ENCODE measurements at regions not wholly inside any gene's neighbourhood (a gene's known extent, or its start where the extent isn't known, plus 50 kb on each side); places are given as distances from the start of the nearest gene placed in this dataset.
"Not testable (repeated sequence)": the region's sequence is repeated elsewhere in the genome, so short reads cannot be mapped to it uniquely, and the experiment has no call there.

DNA sequence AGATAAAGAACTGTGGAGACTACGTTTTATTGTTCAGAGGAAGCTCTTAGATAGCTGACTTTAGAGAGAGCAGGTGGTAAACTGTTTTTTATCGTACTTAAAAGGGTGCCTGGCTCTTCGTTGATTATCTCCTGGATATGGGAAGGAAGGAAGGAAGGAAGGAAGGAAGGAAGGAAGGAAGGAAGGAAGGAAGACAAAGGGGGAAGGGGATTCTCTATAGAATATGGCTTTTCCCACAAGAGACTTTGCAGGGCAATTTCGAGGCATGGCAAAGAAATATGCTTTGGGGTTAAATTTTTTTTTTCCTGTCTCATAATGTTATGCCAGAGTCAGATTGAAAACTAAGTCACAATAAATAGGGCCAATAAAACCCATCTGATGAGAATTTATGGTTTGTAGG is 271.9 kb upstream of the POU1F1 start:
- no peak for DNase-seq
- intact Hi-C loops (cut with micrococcal nuclease; ENCODE audit: unreplicated experiment), result no loop called here
- no TSS peak for BruUV-seq (replicated peaks)
- Mint-ChIP-seq H3K36me3 (ENCODE audit: insufficient read depth, unreplicated experiment) (no peaks in the 10 kb centered on the region), H3K27ac (ENCODE audit: unreplicated experiment) (no peak overlapping the region), H3K9me3 (ENCODE audit: unreplicated experiment) (no peaks in the 10 kb centered on the region), H3K27me3 (ENCODE audit: insufficient read depth, unreplicated experiment) (no peaks in the 10 kb centered on the region), H3K4me3 (ENCODE audit: unreplicated experiment) (no peak overlapping the region), H3K4me1 (ENCODE audit: low read depth, unreplicated experiment) (no peaks in the 10 kb centered on the region)
- H3K4me3 ChIP-seq (ENCODE audit: low read depth, low read length), result no peak overlapping the region
- no peaks in the 10 kb centered on the region for H3K36me3 ChIP-seq (ENCODE audit: control insufficient read depth, insufficient read depth, low read length)
- ChIA-PET POLR2A (no interaction called here), CTCF (no interaction called here)
- TF ChIP-seq, protein P1, sequence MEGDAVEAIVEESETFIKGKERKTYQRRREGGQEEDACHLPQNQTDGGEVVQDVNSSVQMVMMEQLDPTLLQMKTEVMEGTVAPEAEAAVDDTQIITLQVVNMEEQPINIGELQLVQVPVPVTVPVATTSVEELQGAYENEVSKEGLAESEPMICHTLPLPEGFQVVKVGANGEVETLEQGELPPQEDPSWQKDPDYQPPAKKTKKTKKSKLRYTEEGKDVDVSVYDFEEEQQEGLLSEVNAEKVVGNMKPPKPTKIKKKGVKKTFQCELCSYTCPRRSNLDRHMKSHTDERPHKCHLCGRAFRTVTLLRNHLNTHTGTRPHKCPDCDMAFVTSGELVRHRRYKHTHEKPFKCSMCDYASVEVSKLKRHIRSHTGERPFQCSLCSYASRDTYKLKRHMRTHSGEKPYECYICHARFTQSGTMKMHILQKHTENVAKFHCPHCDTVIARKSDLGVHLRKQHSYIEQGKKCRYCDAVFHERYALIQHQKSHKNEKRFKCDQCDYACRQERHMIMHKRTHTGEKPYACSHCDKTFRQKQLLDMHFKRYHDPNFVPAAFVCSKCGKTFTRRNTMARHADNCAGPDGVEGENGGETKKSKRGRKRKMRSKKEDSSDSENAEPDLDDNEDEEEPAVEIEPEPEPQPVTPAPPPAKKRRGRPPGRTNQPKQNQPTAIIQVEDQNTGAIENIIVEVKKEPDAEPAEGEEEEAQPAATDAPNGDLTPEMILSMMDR (IDR thresholded peaks at IDR 0.05; ENCODE audit: insufficient read depth in 1 of 2, low read depth in 1 of 2, low read length in 1 of 2, severe bottlenecking in 1 of 2, unreplicated experiment in 1 of 2), result no peak
- H3K27me3 ChIP-seq (replicated peaks; ENCODE audit: control insufficient read depth, insufficient read depth, low read length), result no peaks in the 10 kb centered on the region
- 0 out of 2 replicates have a peak, but pooled peaks cover under 1% of the 10 kb centered on the region for H3K4me1 ChIP-seq
- H3K9me3 ChIP-seq, result no peaks in the 10 kb centered on the region

DNA sequence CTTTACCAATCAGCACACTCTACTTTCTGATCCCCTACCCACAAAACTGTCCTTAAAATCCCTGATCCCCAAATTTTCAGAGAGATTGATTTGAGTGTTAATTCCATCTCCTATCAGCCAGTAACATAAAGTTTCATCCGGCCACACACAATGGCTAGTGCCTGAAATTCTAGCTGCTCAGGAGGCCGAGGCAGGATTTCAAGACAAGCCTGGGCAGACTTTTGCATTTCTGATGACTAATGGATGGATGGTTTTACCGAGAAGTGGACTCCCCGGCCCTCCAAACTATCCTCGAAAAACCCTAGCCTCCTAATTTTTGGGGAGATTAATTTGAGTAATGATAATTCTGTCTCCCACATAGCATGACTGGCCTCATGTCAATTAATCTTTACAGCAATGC is 269.8 kb upstream of the POU1F1 start:
- BruUV-seq (replicated peaks), result no TSS peak
- Histone ChIP-seq H3K27me3 (replicated peaks; ENCODE audit: control insufficient read depth, insufficient read depth, low read length) (no peaks in the 10 kb centered on the region), H3K4me1 (no peaks in the 10 kb centered on the region), H3K9me3 (no peaks in the 10 kb centered on the region), H3K4me3 (ENCODE audit: low read depth, low read length) (no peak overlapping the region), H3K36me3 (ENCODE audit: control insufficient read depth, insufficient read depth, low read length) (no peaks in the 10 kb centered on the region)
- Mint-ChIP-seq H3K4me1 (ENCODE audit: low read depth, unreplicated experiment) (no peaks in the 10 kb centered on the region), H3K36me3 (ENCODE audit: insufficient read depth, unreplicated experiment) (no peaks in the 10 kb centered on the region), H3K27me3 (ENCODE audit: insufficient read depth, unreplicated experiment) (no peaks in the 10 kb centered on the region), H3K9me3 (ENCODE audit: unreplicated experiment) (peaks cover 11% of the 10 kb centered on the region), H3K4me3 (ENCODE audit: unreplicated experiment) (no peak overlapping the region), H3K27ac (ENCODE audit: unreplicated experiment) (no peak overlapping the region)
- ChIA-PET CTCF (no interaction called here), POLR2A (no interaction called here)
- intact Hi-C loops (cut with micrococcal nuclease; ENCODE audit: unreplicated experiment), result no loop called here
- TF ChIP-seq, protein P1 (IDR thresholded peaks at IDR 0.05; ENCODE audit: insufficient read depth in 1 of 2, low read depth in 1 of 2, low read length in 1 of 2, severe bottlenecking in 1 of 2, unreplicated experiment in 1 of 2), result no peak
- DNase-seq, result no peak

DNA sequence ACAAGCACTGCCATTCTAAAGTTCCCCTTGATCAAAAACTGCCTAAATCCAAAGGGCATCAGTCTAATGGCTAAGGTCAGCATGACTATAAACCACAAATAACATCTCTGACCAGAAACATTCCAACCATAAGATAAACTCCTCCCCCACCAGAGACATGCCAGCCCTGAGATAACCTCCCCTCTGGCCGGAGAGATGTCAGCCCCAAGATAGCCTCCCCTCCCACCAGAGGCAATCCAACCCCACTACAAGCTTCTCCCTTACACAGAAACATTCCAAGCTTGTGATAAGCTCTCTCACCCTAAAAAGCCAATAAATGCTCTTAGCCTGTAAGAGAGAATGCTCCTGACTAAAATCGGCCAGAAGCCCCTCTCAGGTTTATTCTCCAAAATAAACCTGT is 267.0 kb upstream of the POU1F1 start:
- CTCF ChIA-PET; H3K4me1 Mint-ChIP-seq (ENCODE audit: low read depth, unreplicated experiment); H3K36me3 Mint-ChIP-seq (ENCODE audit: insufficient read depth, unreplicated experiment); H3K27me3 ChIP-seq (replicated peaks; ENCODE audit: control insufficient read depth, insufficient read depth, low read length); H3K27me3 Mint-ChIP-seq (ENCODE audit: insufficient read depth, unreplicated experiment); POLR2A ChIA-PET; H3K4me3 ChIP-seq (ENCODE audit: low read depth, low read length); H3K4me3 Mint-ChIP-seq (ENCODE audit: unreplicated experiment); BruUV-seq (replicated peaks); H3K4me1 ChIP-seq; DNase-seq; intact Hi-C loops (cut with micrococcal nuclease; ENCODE audit: unreplicated experiment); H3K27ac Mint-ChIP-seq (ENCODE audit: unreplicated experiment); H3K36me3 ChIP-seq (ENCODE audit: control insufficient read depth, insufficient read depth, low read length); H3K9me3 ChIP-seq: not testable (repeated sequence)
- peaks cover 11% of the 10 kb centered on the region for H3K9me3 Mint-ChIP-seq (ENCODE audit: unreplicated experiment)

DNA sequence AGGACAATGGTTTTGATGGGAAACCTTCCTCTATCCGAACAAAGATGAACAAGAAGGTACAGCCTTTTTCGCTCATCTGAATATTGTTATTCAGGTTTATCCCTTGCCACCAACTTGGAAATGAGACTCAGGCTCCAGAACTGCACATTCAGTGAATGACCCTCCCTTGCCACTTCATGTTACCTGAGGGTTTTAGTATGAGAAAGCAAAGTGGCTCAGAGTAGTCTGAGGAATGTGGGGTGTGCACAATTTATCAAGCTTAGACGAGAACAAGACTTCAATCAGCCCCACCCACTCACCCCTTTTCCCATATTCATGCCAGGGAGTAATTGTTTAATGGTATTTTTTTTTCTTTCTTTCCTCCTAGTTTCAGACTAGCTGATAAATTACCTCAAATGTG is 265.3 kb upstream of the POU1F1 start:
- Histone ChIP-seq H3K36me3 (ENCODE audit: control insufficient read depth, insufficient read depth, low read length) (no peaks in the 10 kb centered on the region), H3K9me3 (no peaks in the 10 kb centered on the region), H3K27me3 (replicated peaks; ENCODE audit: control insufficient read depth, insufficient read depth, low read length) (no peaks in the 10 kb centered on the region), H3K4me1 (no peaks in the 10 kb centered on the region), H3K4me3 (ENCODE audit: low read depth, low read length) (no peak overlapping the region)
- Mint-ChIP-seq H3K27ac (ENCODE audit: unreplicated experiment) (no peak overlapping the region), H3K36me3 (ENCODE audit: insufficient read depth, unreplicated experiment) (no peaks in the 10 kb centered on the region), H3K4me3 (ENCODE audit: unreplicated experiment) (no peak overlapping the region), H3K9me3 (ENCODE audit: unreplicated experiment) (peaks cover 11% of the 10 kb centered on the region), H3K4me1 (ENCODE audit: low read depth, unreplicated experiment) (no peaks in the 10 kb centered on the region), H3K27me3 (ENCODE audit: insufficient read depth, unreplicated experiment) (no peaks in the 10 kb centered on the region)
- no peak for DNase-seq
- POLR2A ChIA-PET, result no interaction called here
- BruUV-seq (replicated peaks), result no TSS peak
- TF ChIP-seq, protein P1 (IDR thresholded peaks at IDR 0.05; ENCODE audit: insufficient read depth in 1 of 2, low read depth in 1 of 2, low read length in 1 of 2, severe bottlenecking in 1 of 2, unreplicated experiment in 1 of 2), result no peak
- CTCF ChIA-PET, result interaction anchor here (0.6 kb wide), 1 partner anchor 243 kb away, joined by 3 read pairs; no protein-coding TSS in a partner anchor
- intact Hi-C loops (cut with micrococcal nuclease; ENCODE audit: unreplicated experiment), result no loop called here

DNA sequence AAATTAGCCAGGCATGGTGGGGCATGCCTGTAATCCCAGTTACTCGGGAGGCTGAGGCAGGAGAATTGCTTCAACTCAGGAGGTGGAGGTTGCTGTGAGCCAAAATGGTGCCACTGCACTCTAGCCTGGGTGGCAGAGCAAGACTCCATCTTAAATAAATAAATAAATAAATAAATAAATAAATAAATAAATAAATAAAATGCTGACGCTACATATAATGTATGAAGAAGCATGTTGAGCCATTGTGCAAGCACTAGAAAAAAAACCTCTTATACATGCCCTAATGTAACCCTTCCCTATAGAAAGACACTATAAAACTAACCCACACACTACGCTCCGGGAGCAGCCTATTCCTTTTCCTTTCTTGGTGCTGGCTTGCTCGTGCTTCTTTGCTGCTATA is 262.3 kb upstream of the POU1F1 start:
- H3K4me3 ChIP-seq (ENCODE audit: low read depth, low read length); H3K36me3 ChIP-seq (ENCODE audit: control insufficient read depth, insufficient read depth, low read length); intact Hi-C loops (cut with micrococcal nuclease; ENCODE audit: unreplicated experiment); DNase-seq; H3K4me1 ChIP-seq; H3K27me3 ChIP-seq (replicated peaks; ENCODE audit: control insufficient read depth, insufficient read depth, low read length); H3K27me3 Mint-ChIP-seq (ENCODE audit: insufficient read depth, unreplicated experiment); H3K9me3 ChIP-seq; H3K4me1 Mint-ChIP-seq (ENCODE audit: low read depth, unreplicated experiment); POLR2A ChIA-PET; H3K4me3 Mint-ChIP-seq (ENCODE audit: unreplicated experiment); H3K36me3 Mint-ChIP-seq (ENCODE audit: insufficient read depth, unreplicated experiment); CTCF ChIA-PET; H3K27ac Mint-ChIP-seq (ENCODE audit: unreplicated experiment); BruUV-seq (replicated peaks): not testable (repeated sequence)
- H3K9me3 Mint-ChIP-seq (ENCODE audit: unreplicated experiment), result peaks cover 11% of the 10 kb centered on the region

Measured in Caco-2 (cell line).